Esophagus muscularis mucosa (tissue), 4 donors: ENCODE measurements at regions not wholly inside any gene's neighbourhood (a gene's known extent, or its start where the extent isn't known, plus 50 kb on each side); places are given as distances from the start of the nearest gene placed in this dataset.
"Not testable (repeated sequence)": the region's sequence is repeated elsewhere in the genome, so short reads cannot be mapped to it uniquely, and the experiment has no call there.

Source experiments
- CTCF ChIP-seq, 3 experiments: fragments of 200-600 bp in 2 of 3; fragments of 450-650 bp in 1 of 3; sonication (generic) in 2 of 3; IDR thresholded peaks; one replicate each; pipeline ENCODE4 v1.5.1; 2017 to 2019; ENCODE audit warnings: antibody characterized with exemption in 3 of 3, mild to moderate bottlenecking in 2 of 3, moderate library complexity in 1 of 3
- EP300 ChIP-seq: sonication (generic); formaldehyde crosslinking; IDR thresholded peaks from one replicate; pipeline ENCODE4 v1.6.1; 2017; ENCODE audit warnings: antibody characterized with exemption
- POLR2A ChIP-seq: fragments of 450-650 bp; IDR thresholded peaks from one replicate; pipeline ENCODE4 v1.6.1; 2017; ENCODE audit warnings: antibody characterized with exemption, moderate library complexity, mild to moderate bottlenecking, low read depth

GRCh38 chr11:38894201-38894600 is 2296.2 kb upstream of the RAG2 start:
- TF ChIP-seq EP300; CTCF (IDR thresholded peaks at IDR 0.05); POLR2A: not testable (repeated sequence)
